ENCODE measurements at regions not wholly inside any gene's neighbourhood (a gene's known extent, or its start where the extent isn't known, plus 50 kb on each side); places are given as distances from the start of the nearest gene placed in this dataset.
"Not testable (repeated sequence)": the region's sequence is repeated elsewhere in the genome, so short reads cannot be mapped to it uniquely, and the experiment has no call there.

GRCh38 chr13:111665691-111666095, 345.3 kb downstream of the TEX29 start:
- Histone ChIP-seq H3K36me3 (ENCODE audit: control insufficient read depth, insufficient read depth, low read length) (no peaks in the 10 kb centered on the region), H3K27me3 (ENCODE audit: control insufficient read depth, insufficient read depth, low read length) (no peaks in the 10 kb centered on the region), H3K4me3 (ENCODE audit: low read depth, low read length) (no peak overlapping the region)
- TF ChIP-seq CTCF (IDR thresholded peaks at IDR 0.05; ENCODE audit: insufficient read depth, low read length, severe bottlenecking), result no peak
- FAIRE-seq (no peak), DNase-seq (ENCODE audit: low read depth) (no peak)

- TF ChIP-seq CTCF (IDR thresholded peaks at IDR 0.05; ENCODE audit: insufficient read depth, low read length, severe bottlenecking), result no peak
- Histone ChIP-seq H3K4me3 (ENCODE audit: low read depth, low read length) (no peak overlapping the region), H3K36me3 (ENCODE audit: control insufficient read depth, insufficient read depth, low read length) (no peaks in the 10 kb centered on the region), H3K27me3 (ENCODE audit: control insufficient read depth, insufficient read depth, low read length) (no peaks in the 10 kb centered on the region)
- no peak for DNase-seq (ENCODE audit: low read depth)
- FAIRE-seq, result peak; percentile 98
Observed at GRCh38 chr13:111666164-111666776, 345.8 kb downstream of the TEX29 start.

GRCh38 chr13:111667757-111668156, 347.3 kb downstream of the TEX29 start:
- DNase-seq (ENCODE audit: low read depth) (no peak), FAIRE-seq (no peak)
- Histone ChIP-seq H3K36me3 (ENCODE audit: control insufficient read depth, insufficient read depth, low read length) (no peaks in the 10 kb centered on the region), H3K4me3 (ENCODE audit: low read depth, low read length) (no peak overlapping the region), H3K27me3 (ENCODE audit: control insufficient read depth, insufficient read depth, low read length) (no peaks in the 10 kb centered on the region)
- TF ChIP-seq CTCF (IDR thresholded peaks at IDR 0.05; ENCODE audit: insufficient read depth, low read length, severe bottlenecking), result no peak

GRCh38 chr13:111668451-111668850, 348.0 kb downstream of the TEX29 start:
- no peaks in the 10 kb centered on the region for H3K36me3 ChIP-seq (ENCODE audit: control insufficient read depth, insufficient read depth, low read length)
- no peak for FAIRE-seq

GRCh38 chr13:111672198-111672597, 351.8 kb downstream of the TEX29 start:
- not testable (repeated sequence) for H3K4me3 ChIP-seq (ENCODE audit: low read depth, low read length); H3K27me3 ChIP-seq (ENCODE audit: control insufficient read depth, insufficient read depth, low read length); FAIRE-seq; H3K36me3 ChIP-seq (ENCODE audit: control insufficient read depth, insufficient read depth, low read length); DNase-seq (ENCODE audit: low read depth)

More at GRCh38 chr13:111668451-111668850, 348.0 kb downstream of the TEX29 start:
- H3K27me3 ChIP-seq (ENCODE audit: control insufficient read depth, insufficient read depth, low read length), result no peaks in the 10 kb centered on the region
- no peak for DNase-seq (ENCODE audit: low read depth)
- H3K4me3 ChIP-seq (ENCODE audit: low read depth, low read length), result no peak overlapping the region
- no peak for TF ChIP-seq CTCF (IDR thresholded peaks at IDR 0.05; ENCODE audit: insufficient read depth, low read length, severe bottlenecking)

- H3K4me3 ChIP-seq (ENCODE audit: low read depth, low read length); FAIRE-seq; H3K36me3 ChIP-seq (ENCODE audit: control insufficient read depth, insufficient read depth, low read length); DNase-seq (ENCODE audit: low read depth); H3K27me3 ChIP-seq (ENCODE audit: control insufficient read depth, insufficient read depth, low read length): not testable (repeated sequence)
Observed at GRCh38 chr13:111678120-111678882, 357.9 kb downstream of the TEX29 start.

GRCh38 chr13:111679645-111680044, 359.2 kb downstream of the TEX29 start:
- not testable (repeated sequence) for H3K4me3 ChIP-seq (ENCODE audit: low read depth, low read length); DNase-seq (ENCODE audit: low read depth); H3K36me3 ChIP-seq (ENCODE audit: control insufficient read depth, insufficient read depth, low read length); FAIRE-seq; H3K27me3 ChIP-seq (ENCODE audit: control insufficient read depth, insufficient read depth, low read length)

GRCh38 chr13:111680100-111680499, 359.7 kb downstream of the TEX29 start:
- not testable (repeated sequence) for H3K27me3 ChIP-seq (ENCODE audit: control insufficient read depth, insufficient read depth, low read length); FAIRE-seq; DNase-seq (ENCODE audit: low read depth); H3K4me3 ChIP-seq (ENCODE audit: low read depth, low read length); H3K36me3 ChIP-seq (ENCODE audit: control insufficient read depth, insufficient read depth, low read length)

GRCh38 chr13:111692028-111692427, 371.6 kb downstream of the TEX29 start:
- not testable (repeated sequence) for DNase-seq (ENCODE audit: low read depth); H3K36me3 ChIP-seq (ENCODE audit: control insufficient read depth, insufficient read depth, low read length); H3K27me3 ChIP-seq (ENCODE audit: control insufficient read depth, insufficient read depth, low read length); FAIRE-seq; H3K4me3 ChIP-seq (ENCODE audit: low read depth, low read length)

GRCh38 chr13:111696121-111696520, 370.8 kb upstream of the SOX1 start:
- not testable (repeated sequence) for H3K36me3 ChIP-seq (ENCODE audit: control insufficient read depth, insufficient read depth, low read length); H3K27me3 ChIP-seq (ENCODE audit: control insufficient read depth, insufficient read depth, low read length); FAIRE-seq; DNase-seq (ENCODE audit: low read depth); H3K4me3 ChIP-seq (ENCODE audit: low read depth, low read length)

Data from bronchial epithelial cell (primary cell).